SH-SY5Y (cell line): ENCODE measurements at regions not wholly inside any gene's neighbourhood (a gene's known extent, or its start where the extent isn't known, plus 50 kb on each side); places are given as distances from the start of the nearest gene placed in this dataset.

Experiments used
- GATA2 ChIP-seq: IDR thresholded peaks from 2 replicates; pipeline ENCODE4 v1.6.1; 2011; ENCODE audit warnings: mild to moderate bottlenecking, low read depth, low read length
- GATA3 ChIP-seq: IDR thresholded peaks from 2 replicates; pipeline ENCODE4 v1.6.1; 2011; ENCODE audit warnings: low read depth, mild to moderate bottlenecking, low read length, moderate library complexity

DNA sequence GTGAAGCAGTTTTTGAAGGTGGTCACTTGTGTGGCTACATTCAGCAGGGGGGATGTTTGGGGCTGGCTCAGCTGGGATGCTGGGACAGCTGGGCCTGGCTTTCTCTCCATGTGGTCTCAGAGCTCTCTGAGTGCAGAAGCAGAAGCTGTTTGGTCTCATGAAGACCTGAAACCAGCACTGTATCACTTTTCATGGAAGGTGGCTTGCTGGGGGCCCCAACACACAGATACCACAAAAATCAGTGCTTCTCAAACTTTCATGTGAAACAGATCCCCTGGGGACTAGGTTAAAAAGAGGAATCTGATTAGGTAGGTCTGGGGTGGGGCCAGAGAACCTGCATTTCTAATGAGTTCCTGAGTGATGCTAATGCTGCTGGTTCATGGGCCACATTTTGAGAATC is 347.3 kb downstream of the DHX35 start:
- TF ChIP-seq GATA3 (no peak), GATA2 (no peak)
